ENCODE measurements at regions not wholly inside any gene's neighbourhood (a gene's known extent, or its start where the extent isn't known, plus 50 kb on each side); places are given as distances from the start of the nearest gene placed in this dataset.

DNA sequence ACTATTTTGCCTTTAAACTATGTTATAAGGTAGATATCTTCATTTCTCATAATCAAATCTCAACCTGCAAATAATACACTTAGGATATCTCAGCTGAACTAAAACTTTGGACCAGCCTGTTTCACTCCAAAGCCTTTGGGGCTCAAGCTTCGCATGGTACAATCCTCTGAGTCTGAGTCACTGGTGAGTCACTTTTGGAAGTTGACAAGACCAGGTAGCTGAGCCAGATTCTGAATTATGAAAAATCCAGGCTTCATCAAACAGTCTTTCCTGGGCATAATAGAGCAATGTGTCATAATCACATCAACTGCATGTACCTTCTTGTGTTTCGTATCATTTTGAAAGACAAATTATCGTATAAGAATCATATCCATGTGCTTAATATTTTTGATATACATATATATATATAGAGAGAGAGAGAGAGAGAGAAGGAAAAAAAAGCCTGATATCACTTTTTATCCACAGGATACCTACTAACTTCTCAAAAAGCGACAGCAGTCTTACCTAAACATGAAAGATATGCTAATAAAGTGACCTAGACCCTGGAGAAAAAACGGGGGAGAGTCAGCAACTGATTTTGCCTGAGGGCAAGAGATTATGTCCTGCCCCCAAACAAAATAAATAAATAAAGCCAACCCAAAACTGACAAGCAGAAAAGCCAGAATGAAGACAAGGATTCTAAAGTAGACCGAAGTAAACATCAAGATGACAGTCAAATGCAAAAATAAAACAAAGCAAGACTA lies 263.9 kb upstream of the TGFBR2 start:
- TF ChIP-seq TOX (CRISPR knock-in tag; IDR thresholded peaks at IDR 0.05; ENCODE audit: borderline replicate concordance) (0 out of 2 replicates have a peak, but pooled peaks have one; percentile 61), ZFP3 (CRISPR knock-in tag; IDR thresholded peaks at IDR 0.05) (no peak), ZNF565 (CRISPR knock-in tag; conservative IDR thresholded peaks at IDR 0.05; ENCODE audit: low read depth) (no peak), ZFP30 (CRISPR knock-in tag; IDR thresholded peaks at IDR 0.05) (no peak), ESRRG (CRISPR knock-in tag; IDR thresholded peaks at IDR 0.05) (no peak), TCF4 (CRISPR knock-in tag; IDR thresholded peaks at IDR 0.05; ENCODE audit: borderline replicate concordance) (no peak), PPARA (CRISPR knock-in tag; IDR thresholded peaks at IDR 0.05; ENCODE audit: borderline replicate concordance) (no peak), SNAI2 (CRISPR knock-in tag; IDR thresholded peaks at IDR 0.05) (no peak), RARB (CRISPR knock-in tag; IDR thresholded peaks at IDR 0.05) (no peak), ISL1 (CRISPR knock-in tag; IDR thresholded peaks at IDR 0.05) (peak; percentile 73)
- TF ChIP-seq, protein P1, sequence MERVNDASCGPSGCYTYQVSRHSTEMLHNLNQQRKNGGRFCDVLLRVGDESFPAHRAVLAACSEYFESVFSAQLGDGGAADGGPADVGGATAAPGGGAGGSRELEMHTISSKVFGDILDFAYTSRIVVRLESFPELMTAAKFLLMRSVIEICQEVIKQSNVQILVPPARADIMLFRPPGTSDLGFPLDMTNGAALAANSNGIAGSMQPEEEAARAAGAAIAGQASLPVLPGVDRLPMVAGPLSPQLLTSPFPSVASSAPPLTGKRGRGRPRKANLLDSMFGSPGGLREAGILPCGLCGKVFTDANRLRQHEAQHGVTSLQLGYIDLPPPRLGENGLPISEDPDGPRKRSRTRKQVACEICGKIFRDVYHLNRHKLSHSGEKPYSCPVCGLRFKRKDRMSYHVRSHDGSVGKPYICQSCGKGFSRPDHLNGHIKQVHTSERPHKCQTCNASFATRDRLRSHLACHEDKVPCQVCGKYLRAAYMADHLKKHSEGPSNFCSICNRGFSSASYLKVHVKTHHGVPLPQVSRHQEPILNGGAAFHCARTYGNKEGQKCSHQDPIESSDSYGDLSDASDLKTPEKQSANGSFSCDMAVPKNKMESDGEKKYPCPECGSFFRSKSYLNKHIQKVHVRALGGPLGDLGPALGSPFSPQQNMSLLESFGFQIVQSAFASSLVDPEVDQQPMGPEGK (CRISPR knock-in tag; IDR thresholded peaks at IDR 0.05; ENCODE audit: borderline replicate concordance) = no peak
- TF ChIP-seq, protein P2, sequence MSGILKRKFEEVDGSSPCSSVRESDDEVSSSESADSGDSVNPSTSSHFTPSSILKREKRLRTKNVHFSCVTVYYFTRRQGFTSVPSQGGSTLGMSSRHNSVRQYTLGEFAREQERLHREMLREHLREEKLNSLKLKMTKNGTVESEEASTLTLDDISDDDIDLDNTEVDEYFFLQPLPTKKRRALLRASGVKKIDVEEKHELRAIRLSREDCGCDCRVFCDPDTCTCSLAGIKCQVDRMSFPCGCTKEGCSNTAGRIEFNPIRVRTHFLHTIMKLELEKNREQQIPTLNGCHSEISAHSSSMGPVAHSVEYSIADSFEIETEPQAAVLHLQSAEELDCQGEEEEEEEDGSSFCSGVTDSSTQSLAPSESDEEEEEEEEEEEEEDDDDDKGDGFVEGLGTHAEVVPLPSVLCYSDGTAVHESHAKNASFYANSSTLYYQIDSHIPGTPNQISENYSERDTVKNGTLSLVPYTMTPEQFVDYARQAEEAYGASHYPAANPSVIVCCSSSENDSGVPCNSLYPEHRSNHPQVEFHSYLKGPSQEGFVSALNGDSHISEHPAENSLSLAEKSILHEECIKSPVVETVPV (CRISPR knock-in tag; IDR thresholded peaks at IDR 0.05) = no peak
- TF ChIP-seq, protein P3, sequence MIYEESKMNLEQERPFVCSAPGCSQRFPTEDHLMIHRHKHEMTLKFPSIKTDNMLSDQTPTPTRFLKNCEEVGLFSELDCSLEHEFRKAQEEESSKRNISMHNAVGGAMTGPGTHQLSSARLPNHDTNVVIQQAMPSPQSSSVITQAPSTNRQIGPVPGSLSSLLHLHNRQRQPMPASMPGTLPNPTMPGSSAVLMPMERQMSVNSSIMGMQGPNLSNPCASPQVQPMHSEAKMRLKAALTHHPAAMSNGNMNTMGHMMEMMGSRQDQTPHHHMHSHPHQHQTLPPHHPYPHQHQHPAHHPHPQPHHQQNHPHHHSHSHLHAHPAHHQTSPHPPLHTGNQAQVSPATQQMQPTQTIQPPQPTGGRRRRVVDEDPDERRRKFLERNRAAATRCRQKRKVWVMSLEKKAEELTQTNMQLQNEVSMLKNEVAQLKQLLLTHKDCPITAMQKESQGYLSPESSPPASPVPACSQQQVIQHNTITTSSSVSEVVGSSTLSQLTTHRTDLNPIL (CRISPR knock-in tag; IDR thresholded peaks at IDR 0.05; ENCODE audit: low read depth) = no peak
- TF ChIP-seq, protein P4, sequence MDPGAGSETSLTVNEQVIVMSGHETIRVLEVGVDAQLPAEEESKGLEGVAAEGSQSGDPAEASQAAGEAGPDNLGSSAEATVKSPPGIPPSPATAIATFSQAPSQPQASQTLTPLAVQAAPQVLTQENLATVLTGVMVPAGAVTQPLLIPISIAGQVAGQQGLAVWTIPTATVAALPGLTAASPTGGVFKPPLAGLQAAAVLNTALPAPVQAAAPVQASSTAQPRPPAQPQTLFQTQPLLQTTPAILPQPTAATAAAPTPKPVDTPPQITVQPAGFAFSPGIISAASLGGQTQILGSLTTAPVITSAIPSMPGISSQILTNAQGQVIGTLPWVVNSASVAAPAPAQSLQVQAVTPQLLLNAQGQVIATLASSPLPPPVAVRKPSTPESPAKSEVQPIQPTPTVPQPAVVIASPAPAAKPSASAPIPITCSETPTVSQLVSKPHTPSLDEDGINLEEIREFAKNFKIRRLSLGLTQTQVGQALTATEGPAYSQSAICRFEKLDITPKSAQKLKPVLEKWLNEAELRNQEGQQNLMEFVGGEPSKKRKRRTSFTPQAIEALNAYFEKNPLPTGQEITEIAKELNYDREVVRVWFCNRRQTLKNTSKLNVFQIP (CRISPR knock-in tag; IDR thresholded peaks at IDR 0.05; ENCODE audit: borderline replicate concordance, low read depth) = no peak

Measured in SK-N-SH treated with all-trans-retinoic acid at 6 μM for 48 hours (cell line).